ENCODE measurements at regions not wholly inside any gene's neighbourhood (a gene's known extent, or its start where the extent isn't known, plus 50 kb on each side); places are given as distances from the start of the nearest gene placed in this dataset.
A peak's percentile ranks its signal among the peaks of the same experiment; 100 is the strongest.

DNA sequence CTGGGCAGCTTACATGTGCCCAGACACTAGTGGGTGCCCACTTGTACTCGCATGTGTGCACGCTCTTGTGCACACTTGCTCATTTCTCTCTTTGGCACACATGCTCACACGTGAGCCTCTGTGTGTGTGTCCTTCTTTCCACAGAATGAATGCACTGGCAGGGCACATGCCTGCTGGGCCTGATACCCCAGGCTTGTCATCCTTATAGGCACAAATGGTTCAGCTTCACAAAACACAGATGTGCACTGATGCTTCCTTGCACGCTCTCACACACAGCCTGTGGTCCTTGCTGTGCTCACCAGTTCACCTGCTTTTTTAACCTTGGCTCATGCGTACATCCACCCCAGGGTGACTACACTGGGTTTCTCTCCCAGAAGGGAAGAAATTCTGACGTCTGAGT is 174.8 kb downstream of the BUD13 start:
- DNase-seq = no peak

DNA sequence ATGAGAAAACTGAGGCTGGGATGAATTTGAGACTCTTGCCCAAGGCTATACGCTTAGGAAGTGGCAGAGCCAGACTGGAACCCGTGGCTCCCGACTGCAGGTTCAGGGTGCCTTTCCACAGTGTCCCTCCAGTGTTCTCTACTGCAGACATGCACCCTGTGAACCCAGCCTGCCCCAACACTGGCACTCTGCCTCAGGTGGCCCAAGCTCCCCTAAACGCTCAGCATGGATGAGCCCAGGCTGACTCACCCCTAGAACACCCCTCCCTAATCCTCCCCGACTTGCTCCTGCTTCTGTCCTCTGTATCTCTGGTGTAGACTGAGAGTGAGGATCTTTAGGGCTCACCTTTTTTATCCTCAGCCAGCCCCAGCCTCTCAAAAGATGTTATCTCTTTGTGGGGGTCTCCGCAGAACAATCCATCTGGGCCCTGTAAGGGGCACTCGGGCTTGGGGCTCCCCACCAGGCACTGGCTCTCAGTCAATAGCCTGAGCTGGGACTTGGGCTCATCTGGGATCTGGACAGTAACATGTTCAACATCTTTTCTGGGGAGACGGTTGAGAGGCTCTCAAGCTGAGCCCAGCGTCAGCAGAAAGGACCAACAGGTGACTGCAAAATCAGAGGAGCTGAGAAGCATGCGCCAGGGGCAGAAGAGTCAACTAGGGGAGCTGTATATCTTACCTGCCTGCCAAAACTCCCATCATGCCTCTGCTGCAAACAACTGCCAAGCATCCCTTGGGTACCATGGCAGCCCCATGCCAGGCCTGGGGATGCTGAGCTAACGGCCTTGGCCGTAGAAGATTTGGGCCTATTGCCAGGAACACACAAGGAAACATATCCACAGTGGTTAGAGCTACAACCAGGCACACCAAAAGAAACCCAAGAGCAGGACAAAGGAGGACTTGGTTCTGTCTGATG is 176.2 kb downstream of the BUD13 start:
- DNase-seq = no peak

DNA sequence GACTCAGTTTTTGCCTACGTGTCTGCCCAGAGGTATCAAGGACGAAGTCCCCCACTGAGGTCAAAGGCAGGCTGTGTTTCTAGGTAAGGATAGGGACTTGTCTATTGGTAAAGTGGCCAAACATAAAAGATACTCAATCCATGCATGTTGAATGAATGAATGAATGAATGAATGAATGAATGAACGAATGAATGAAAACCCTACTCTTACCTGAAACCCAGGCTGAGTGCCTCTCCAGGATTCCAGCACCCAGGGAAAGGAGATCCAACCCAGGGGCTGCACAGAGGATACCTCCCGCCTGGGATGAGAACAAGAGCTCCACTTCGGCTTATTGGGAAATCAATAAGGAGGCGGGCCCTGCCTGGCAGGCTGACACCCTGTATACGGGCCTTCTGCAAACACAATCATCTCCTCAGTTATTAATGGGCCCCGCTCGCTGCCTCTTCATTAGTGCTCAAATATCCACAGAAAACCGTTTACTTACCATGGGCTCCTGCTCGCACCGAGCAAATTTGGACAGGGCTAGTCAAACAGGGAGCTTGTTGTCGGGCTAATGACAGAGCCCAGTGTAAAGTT is 177.4 kb downstream of the BUD13 start:
- no peak for DNase-seq

DNA sequence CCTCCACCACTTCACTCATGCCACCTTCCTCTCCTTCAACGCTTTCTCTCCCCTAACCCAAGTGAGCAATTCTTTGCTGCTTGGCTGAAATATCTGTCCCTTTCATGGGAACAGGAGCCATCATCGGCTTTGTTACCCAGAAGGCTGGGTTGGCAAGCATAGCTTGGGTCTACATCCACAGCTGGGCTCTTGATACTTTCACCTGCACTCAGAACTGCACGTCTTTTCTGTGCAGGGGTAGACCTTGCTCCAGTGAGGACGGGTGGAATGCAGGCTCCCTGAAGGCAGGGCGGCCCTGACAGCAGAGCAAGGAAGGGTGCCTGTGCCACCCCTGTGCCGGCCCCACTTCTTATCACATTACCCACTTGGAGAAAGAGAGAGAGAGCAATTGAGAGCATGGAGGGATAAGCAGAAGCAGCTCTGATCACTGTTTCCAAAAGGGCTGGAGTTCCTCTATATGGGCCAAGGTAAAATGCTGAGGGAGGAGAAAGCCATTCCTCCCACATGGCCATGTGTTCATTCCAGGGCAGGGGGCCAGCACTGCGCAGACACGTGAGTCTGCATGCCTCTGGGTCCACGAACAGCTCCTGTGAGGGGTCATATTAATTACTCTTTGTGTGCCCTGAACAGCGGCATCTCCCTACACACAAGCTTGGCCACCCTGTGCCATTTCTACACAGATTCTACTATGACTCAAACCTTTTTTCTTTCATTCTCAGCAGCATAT is 181.8 kb downstream of the BUD13 start:
- DNase-seq = no peak

DNA sequence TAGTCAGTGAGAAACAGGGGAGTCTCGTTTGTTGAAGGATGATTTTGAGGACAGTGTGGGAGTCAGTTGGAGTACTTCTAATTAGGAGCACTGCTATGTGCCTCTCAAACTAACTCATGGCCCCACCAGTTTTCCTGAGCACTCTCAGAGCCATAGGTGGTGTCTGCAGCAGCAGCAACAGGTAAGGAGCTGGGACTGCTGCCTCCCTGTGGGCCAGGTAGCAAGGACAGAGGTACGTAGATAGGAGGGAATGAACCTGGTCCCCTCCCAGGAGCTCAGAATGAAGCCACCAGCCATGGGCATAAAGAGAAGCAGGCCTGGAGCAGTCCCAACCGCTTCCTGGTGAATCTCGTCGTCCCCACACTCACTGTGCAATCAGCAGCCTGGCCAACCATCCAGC is 183.4 kb downstream of the BUD13 start:
- DNase-seq = no peak

DNA sequence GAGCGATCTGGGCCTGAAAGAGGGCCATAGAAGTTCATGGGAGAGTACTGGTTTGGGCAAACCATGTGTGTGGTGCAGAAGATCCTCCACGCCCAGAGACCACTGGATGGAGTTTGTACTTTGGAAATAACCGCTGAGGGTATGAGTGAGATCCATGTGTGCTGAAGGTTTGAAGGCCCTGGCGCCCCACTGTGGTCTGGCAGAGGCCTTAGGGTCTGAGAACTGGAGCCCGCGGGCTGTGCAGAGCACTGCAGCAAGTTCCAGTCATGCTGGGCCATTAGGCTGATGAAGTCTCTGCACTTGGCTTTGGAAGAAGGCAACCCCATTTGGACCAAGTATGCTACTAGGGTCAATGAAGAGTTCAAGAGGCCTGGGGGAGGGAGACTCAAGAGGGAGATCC is 186.4 kb downstream of the BUD13 start:
- no peak for DNase-seq

DNA sequence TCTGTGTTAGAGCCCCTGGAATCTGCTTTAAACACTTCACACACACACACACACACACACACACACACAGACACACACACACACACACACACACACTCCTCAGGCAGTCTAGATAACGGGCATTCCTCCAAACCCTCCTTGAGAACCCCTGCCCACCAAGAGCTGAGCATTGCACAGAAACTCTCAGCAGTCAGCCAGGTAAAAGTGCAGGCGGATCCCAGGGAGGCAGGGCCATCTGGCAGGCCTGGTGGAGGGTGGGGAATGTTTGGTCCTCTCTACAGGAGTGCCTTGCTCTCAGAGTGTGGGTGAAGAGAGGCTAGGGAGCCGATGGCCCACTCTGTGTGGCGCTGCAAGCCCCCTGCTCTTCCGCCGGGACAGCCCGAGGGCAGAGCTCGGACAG is 190.2 kb downstream of the BUD13 start:
- DNase-seq = no peak

DNA sequence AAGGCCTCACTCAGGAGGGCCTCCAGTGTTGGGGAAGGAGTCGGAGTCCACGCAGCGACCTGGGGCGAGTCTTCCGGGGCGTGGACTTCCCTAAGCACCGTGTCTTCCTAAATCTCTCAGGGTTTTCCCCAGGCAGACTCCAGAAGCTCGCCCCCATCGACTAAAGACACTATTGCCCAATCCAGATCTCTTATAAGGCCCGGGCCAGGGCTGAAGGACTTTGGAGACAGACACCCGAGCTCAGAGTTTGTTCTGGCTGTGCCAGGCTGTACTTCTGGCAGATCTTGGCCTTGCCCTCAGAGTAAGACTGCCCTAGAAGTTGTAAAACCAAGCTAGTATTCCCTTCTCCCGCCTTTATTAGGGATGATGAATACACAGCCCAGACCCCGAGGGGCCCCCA is 191.4 kb downstream of the BUD13 start:
- DNase-seq = no peak

DNA sequence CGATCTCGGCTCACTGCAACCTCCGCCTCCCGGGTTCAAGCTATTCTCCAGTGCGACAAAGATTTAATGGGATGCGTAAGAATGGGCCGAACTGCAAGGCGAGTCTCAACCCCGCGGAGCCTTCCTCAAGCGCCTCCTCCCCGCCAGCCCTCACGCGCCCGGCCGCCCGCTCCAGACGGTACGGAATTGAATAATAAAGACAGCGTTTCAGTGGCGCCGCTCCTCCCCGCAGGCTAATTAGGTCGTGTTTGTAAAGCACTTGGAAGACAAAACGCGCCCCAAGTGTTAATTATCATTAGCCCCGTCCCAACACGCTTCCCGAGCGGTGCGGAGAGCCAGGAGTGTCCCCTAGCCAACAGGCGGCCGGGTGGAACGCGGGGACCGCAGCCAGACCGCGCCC is 192.0 kb downstream of the BUD13 start:
- DNase-seq = no peak

DNA sequence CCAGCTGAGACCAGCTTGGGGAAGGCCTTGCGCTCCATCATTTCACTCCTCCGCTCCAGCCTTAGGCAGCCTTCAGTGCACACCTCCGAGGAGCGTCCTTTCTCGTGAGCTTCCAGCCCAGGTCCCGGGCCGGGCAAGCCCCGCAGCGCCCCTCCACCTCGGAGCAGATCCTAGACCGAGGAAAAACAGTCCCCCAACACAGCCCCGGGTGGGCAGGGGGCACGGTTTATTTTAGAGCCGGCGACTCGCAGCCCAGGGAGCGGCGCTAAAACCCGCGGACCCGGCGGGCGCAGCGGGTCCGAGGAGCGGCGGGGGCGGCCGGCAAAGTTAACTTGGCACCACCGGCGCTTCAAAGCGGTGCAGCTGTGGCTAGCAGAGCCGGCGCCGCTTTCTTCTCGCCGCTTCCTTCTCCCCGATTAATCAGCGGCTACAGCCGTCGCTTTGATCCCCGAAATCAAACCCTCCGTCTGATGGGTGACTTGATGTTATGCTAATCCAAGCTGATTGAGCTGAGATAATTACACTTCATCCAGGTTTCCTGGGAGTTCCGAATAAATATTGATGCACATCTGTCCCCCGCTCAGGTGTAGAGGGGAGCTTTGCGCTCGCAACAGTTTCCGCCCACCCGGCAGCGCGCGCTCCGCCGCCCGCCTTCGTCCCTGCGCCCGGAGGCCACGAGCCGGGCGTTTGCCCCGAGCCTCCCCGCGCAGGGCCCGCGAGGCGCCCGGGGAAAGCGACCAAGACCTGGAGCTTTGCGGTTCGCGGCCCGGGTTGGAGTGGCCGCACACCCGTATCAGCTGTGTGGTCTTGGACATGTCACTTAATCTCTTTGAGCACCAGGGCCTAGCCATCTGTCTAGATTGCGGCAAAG is 192.7 kb downstream of the BUD13 start:
- DNase-seq = no peak

DNA sequence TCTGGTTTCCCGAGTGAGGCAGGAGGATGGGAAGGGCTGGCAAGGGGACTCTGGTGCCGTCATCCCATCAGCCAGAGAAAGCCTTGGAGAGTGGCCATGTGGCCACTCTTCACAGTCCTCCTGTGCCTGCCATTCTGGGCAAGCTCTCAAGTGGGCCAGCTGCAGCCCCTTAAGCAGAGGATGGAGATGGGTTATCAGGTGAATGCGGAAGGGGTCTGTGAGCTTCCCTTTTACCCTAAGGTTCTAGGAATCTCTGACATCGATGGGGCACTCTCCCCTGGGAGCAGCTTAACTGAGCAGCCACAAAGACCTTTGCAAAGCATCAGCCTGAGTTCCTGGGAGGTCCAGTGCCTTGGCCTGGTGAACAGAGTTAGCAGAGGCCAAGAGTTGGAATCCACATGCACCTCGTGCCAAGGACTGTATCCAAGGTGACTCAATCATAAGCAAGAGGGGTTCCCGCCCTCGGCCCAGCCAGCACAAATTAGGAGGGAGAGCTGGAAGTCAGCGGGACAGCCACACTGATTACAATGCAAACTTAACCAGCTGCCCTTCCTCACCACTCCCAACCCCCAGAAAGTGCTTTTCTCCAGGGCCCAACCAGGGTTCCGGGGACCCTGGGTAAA is 193.6 kb downstream of the BUD13 start:
- DNase-seq = no peak

DNA sequence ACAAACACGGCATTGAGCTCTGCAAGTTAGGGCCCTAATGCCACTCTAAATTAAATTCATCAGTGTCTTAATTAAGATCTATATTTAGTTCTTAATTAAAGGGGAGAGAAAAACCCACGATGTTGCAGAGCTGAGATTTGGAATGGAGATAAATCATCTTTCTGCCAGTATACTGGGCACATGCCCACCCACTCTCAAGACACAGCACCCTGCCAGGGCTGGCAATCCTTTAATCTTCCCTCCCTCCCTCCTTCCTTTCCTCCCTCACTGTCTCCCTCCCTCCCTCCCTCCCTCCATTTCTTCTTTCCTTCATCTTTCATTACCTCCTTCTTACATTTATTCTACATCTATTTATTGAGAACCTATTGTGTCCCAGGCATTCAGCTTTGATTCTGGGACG is 194.8 kb downstream of the BUD13 start:
- DNase-seq = no peak

DNA sequence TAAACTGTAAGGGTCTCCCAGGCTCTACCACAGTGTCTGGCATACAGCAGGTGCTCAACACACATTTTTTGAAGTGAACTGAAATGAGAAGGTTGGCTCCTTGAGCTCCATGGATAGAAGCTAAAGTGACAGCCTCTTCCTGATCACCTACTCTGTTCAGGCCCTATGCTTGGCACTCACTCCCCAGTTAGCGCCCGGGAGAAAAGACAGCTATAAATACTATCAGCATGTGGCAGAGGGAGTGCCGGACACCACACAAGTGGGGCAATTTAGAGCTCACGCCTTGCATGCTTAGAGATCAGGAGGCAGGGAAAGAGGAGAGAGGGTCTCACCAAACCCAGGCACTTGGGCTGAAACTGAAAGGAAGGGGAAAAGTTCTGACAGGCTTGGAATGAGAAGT is 195.5 kb downstream of the BUD13 start:
- DNase-seq = no peak

DNA sequence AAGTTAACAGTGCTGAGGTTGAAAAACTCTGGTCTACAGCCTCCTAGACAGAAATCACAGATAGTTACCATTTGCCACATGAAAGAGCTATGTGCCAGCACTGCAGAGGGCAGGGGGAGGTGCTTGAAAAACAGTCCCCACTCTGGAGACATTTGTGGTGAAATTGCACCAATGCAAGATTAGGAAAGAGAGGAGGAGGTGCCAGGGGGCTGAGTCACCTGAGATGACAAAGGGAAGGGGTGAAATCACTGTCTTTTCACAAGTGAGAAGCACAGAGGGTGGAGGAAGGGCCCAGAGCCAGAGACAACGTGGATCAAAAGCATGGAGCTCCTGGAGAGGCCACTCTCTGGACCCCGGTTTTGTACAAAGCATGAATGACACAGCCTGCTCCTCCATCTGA is 196.3 kb downstream of the BUD13 start:
- DNase-seq = peak; percentile 15

DNA sequence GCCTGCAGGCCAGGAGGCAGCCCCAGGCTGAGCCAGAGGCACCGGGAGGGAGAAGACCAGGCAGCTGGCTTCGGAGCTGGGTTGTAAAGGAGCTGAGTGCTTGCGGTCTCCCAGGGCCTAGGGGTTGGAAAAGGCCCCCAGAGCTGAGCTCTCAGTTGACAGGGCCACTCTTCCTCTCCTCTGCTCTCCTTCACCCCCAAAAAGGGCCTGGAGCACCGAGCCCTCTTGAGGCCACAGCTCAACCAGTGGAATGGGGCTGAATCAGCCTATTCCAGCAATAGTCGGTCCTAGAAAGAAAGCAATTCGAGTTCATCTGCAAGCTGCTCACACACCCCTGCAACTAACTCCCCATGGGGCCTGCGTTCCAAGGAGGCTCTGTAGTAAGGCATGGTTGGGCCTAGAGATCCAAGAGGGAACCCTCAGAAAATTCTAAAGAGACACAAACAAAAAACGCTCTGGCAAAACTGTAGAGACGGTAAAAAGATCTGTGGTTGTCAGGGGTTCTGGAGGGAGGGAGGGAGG is 205.0 kb downstream of the BUD13 start:
- no peak for DNase-seq

DNA sequence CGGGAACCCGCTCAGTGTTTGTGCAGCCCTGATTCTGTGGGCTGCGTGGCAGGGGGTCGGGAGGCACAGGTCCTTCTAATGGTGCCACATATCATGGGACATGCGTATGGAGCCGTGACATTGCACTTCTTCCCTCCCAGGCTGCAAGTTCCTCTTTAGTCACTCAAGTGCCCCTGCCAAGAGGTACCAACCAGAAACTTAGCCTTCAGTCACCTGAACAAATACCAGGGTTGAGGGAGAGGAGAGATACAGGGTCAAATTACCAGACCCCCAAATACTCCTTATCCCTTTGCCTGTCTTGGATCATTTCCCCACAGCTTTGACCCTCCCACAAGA is 209.1 kb downstream of the BUD13 start:
- no peak for DNase-seq

DNA sequence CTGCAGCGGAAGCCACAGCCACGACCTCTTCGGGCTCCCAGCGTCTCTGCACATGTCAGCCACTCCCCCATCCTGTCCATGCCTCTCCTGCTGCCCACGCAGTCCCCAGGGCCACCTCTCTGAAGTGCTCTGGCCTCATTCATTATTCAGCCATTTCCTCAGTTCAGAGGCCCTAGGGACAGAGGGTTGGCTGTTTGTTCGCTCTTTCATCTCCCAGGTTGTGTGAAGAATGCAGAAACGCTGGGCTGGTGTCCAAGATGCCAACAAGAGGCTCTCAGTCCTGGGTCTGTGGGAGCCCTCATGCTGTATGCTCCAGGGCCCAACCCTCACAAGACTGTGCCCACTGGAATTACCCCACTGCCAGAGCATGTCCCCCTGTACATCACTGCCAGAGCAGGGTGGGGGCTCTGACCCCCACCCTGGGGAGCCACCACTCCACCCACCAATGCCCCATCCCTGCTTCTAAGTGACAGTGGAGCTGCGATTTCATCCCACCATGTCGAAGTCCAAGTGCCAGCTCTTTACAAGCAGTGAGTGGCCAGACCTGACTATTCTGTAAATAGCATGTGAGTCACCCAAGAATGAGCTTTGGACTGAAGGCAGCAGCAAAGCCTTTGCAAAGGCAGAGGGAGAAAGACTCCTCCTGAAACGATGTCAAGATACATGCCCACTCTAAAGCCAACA is 209.6 kb downstream of the BUD13 start:
- DNase-seq = no peak

DNA sequence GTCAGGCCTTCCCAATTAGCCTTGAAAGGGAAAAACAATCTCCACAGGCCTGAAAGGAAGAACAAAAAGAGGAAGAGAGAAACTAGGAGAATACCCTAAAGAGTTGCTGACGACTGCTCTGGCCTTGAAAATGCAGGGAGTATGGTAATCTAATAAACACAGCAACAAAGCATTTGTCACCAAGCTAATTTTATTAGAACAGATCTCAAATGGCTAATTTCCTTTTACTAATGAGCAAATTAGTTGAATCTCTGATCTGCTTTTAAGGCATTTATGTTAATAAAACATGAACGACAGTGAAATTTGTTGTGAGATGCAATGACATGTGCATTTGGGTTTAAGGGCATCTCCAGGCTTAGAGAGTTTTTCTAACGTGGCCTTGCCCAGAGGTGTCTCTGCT is 212.2 kb downstream of the BUD13 start:
- DNase-seq = no peak

DNA sequence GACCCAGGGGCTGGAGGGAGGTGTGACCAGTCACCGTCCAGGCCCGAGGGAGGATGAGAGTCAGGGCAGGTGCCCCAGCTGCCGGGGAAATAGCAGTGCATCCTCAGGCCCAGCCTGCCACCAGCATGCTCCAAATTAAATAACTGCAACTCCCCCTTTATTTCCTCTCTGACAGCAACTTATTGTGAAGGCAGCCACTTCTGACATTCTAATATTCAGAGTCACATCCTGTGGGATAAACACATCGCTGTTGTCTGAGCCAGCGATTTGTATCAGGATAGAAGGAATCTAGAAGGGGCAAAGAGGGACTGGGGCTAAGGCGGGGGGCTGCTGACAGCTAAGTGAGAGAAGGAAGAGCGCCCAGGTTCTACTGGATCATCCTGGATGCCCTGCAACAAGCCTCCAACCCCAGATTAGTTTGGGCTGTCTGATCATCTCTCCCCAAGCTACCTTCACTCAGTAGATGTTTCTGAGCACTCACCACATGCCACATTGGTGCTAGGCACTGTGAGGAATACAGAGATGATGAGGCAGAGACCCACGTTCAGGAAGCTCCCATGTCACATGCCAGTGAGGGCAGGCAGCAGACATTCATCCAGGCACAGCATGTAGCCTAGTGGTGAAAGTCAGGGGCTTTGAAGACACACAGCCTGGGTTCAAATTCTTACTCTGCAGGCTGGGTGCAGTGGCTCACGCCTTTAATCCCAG is 214.1 kb downstream of the BUD13 start:
- no peak for DNase-seq

DNA sequence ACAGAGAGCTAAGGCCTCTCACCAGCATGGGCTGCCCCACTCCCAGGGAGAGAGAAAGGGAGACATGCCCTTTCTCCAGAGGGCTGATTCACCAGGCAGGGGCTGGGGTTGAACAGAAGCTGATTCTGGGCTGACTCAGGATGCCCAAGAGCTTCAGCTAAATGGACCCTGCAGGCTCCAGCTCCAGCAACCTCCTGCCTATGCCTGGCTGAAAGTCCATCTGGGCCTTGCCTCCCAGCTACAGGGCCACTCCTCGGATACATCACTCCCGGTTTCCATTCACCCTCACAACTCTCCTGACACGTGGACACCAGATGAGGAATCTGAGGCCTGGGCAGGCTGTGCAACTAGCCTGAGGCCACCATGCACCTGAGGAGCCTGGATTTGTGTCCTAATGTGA is 215.5 kb downstream of the BUD13 start:
- DNase-seq = no peak

DNA sequence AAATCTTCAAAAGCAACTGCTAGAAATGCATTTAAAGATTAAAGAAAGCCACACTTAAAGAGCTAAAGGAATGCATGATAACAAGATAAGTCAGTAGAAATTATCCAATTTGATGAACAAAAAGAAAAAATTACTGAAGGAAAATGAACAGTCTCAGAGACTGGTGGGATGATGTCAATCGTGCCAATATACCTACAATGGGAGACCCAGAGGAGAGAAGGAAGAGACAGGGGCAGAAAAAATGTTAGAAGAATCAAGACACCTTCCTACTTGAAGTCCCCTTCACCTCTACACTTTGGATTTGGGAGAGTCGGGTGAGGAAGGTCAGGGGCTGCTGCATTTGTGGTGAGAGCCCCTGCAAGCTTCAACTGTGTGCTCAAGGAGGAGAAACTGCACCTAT is 216.3 kb downstream of the BUD13 start:
- no peak for DNase-seq
